HEK293 (cell line): ENCODE measurements at regions not wholly inside any gene's neighbourhood (a gene's known extent, or its start where the extent isn't known, plus 50 kb on each side); places are given as distances from the start of the nearest gene placed in this dataset.
A peak's percentile ranks its signal among the peaks of the same experiment; 100 is the strongest.

Experiments used
- CTCF ChIA-PET: fragments of 350-600 bp; formaldehyde crosslinking; extraction: SDS; loops from one replicate; lab custom pipeline; 2021; ENCODE audit warnings: antibody characterized with exemption; lab: Yijun Ruan, JAX
- POLR2A ChIA-PET: fragments of 300-600 bp; formaldehyde crosslinking; extraction: SDS; loops from one replicate; lab custom pipeline; 2020; ENCODE audit warnings: antibody characterized with exemption, inconsistent platforms; lab: Yijun Ruan, JAX
- H3K27ac ChIP-seq: fragments of 200-500 bp; sonication (Bioruptor generic); 2 replicates; pipeline ENCODE4 v1.5.1; 2014; ENCODE audit warnings: low read depth, low read length, control low read depth, inconsistent platforms; ENCODE audit errors: extremely low read depth
- H3K36me3 ChIP-seq, 2 experiments: fragments of 200-500 bp in 1 of 2; sonication (Bioruptor generic) in 1 of 2; 1 replicate in 1 of 2; 2 replicates in 1 of 2; pipeline ENCODE4 v1.5.1; 2014 to 2017; ENCODE audit warnings: inconsistent platforms in 2 of 2, low read length in 2 of 2; ENCODE audit not compliant: control insufficient read depth in 2 of 2, insufficient read depth in 1 of 2
- H3K4me1 ChIP-seq: fragments of 200-500 bp; sonication (Bioruptor generic); 2 replicates; pipeline ENCODE4 v1.5.1; 2014; ENCODE audit warnings: mild to moderate bottlenecking, low read length, inconsistent platforms; ENCODE audit not compliant: control insufficient read depth, insufficient read depth
- H3K4me3 ChIP-seq: 2 replicates; pipeline ENCODE4 v1.5.1; 2011; ENCODE audit warnings: low read depth, mild to moderate bottlenecking, control low read depth, low read length, moderate library complexity
- H3K9me3 ChIP-seq: fragments of 200-500 bp; sonication (Bioruptor generic); 2 replicates; pipeline ENCODE4 v1.5.1; 2014; ENCODE audit warnings: low read depth, low read length, inconsistent platforms; ENCODE audit not compliant: control insufficient read depth, insufficient read depth
- BCL11B ChIP-seq: fragments of 450-650 bp; formaldehyde crosslinking; IDR thresholded peaks from 2 replicates; pipeline ENCODE4 v1.5.1; 2016; ENCODE audit warnings: low read depth, missing biosample characterization, missing genetic modification characterization
- HOXC10 ChIP-seq: sonication (generic); formaldehyde crosslinking; IDR thresholded peaks from 2 replicates; pipeline ENCODE4 v1.8.1; 2023; ENCODE audit warnings: mild to moderate bottlenecking, missing genetic modification reagents
- MYNN ChIP-seq: fragments of 450-650 bp; formaldehyde crosslinking; IDR thresholded peaks from 2 replicates; pipeline ENCODE4 v1.5.1; 2016; ENCODE audit warnings: missing biosample characterization, missing genetic modification characterization, borderline replicate concordance
- SP2 ChIP-seq: fragments of 450-650 bp; formaldehyde crosslinking; IDR thresholded peaks from 2 replicates; pipeline ENCODE4 v1.5.1; 2016; ENCODE audit warnings: missing biosample characterization, missing genetic modification characterization
- YY2 ChIP-seq: fragments of 450-650 bp; formaldehyde crosslinking; IDR thresholded peaks from 2 replicates; pipeline ENCODE4 v1.5.1; 2016; ENCODE audit warnings: missing biosample characterization, missing genetic modification characterization
- ZBTB17 ChIP-seq: fragments of 450-650 bp; formaldehyde crosslinking; IDR thresholded peaks from 2 replicates; pipeline ENCODE4 v1.5.1; 2016; ENCODE audit warnings: missing biosample characterization, missing genetic modification characterization
- ZNF10 ChIP-seq: fragments of 450-650 bp; formaldehyde crosslinking; IDR thresholded peaks from 2 replicates; pipeline ENCODE4 v1.5.1; 2017; ENCODE audit warnings: missing biosample characterization, missing genetic modification characterization
- ZNF157 ChIP-seq: fragments of 450-650 bp; formaldehyde crosslinking; IDR thresholded peaks from 2 replicates; pipeline ENCODE4 v1.5.1; 2016; ENCODE audit warnings: missing biosample characterization, missing genetic modification characterization
- ZNF184 ChIP-seq: fragments of 450-650 bp; IDR thresholded peaks from 2 replicates; pipeline ENCODE4 v1.5.1; 2018; ENCODE audit warnings: missing biosample characterization, mild to moderate bottlenecking, missing genetic modification characterization
- ZNF2 ChIP-seq: fragments of 450-650 bp; formaldehyde crosslinking; IDR thresholded peaks from 2 replicates; pipeline ENCODE4 v1.5.1; 2016; ENCODE audit warnings: missing biosample characterization, missing genetic modification characterization
- ZNF335 ChIP-seq: fragments of 450-650 bp; formaldehyde crosslinking; conservative IDR thresholded peaks from 2 replicates; pipeline ENCODE4 v1.5.1; 2016; ENCODE audit warnings: missing biosample characterization, missing genetic modification characterization
- ZNF366 ChIP-seq: fragments of 450-650 bp; formaldehyde crosslinking; conservative IDR thresholded peaks from 2 replicates; pipeline ENCODE4 v1.5.1; 2016; ENCODE audit warnings: missing biosample characterization, missing genetic modification characterization
- ZNF416 ChIP-seq: fragments of 450-650 bp; formaldehyde crosslinking; IDR thresholded peaks from 2 replicates; pipeline ENCODE4 v1.5.1; 2016; ENCODE audit warnings: missing biosample characterization, missing genetic modification characterization
- ZNF501 ChIP-seq: fragments of 450-650 bp; formaldehyde crosslinking; IDR thresholded peaks from 2 replicates; pipeline ENCODE4 v1.5.1; 2016; ENCODE audit warnings: missing biosample characterization, missing genetic modification characterization
- ZNF530 ChIP-seq: fragments of 450-650 bp; formaldehyde crosslinking; IDR thresholded peaks from 2 replicates; pipeline ENCODE4 v1.5.1; 2016; ENCODE audit warnings: low read depth, missing biosample characterization, missing genetic modification characterization
- ZNF600 ChIP-seq: fragments of 450-650 bp; formaldehyde crosslinking; IDR thresholded peaks from 2 replicates; pipeline ENCODE4 v1.5.1; 2016; ENCODE audit warnings: missing biosample characterization, missing genetic modification characterization
- ZNF629 ChIP-seq: fragments of 450-650 bp; formaldehyde crosslinking; IDR thresholded peaks from 2 replicates; pipeline ENCODE4 v1.5.1; 2017; ENCODE audit warnings: missing biosample characterization, missing genetic modification characterization
- ZNF660 ChIP-seq: fragments of 450-650 bp; IDR thresholded peaks from 2 replicates; pipeline ENCODE4 v1.5.1; 2018; ENCODE audit warnings: missing biosample characterization, mild to moderate bottlenecking, missing genetic modification characterization
- ZNF747 ChIP-seq: fragments of 450-650 bp; formaldehyde crosslinking; IDR thresholded peaks from 2 replicates; pipeline ENCODE4 v1.5.1; 2016; ENCODE audit warnings: missing biosample characterization, missing genetic modification characterization
- ZNF843 ChIP-seq: fragments of 450-650 bp; formaldehyde crosslinking; IDR thresholded peaks from 2 replicates; pipeline ENCODE4 v1.5.1; 2016; ENCODE audit warnings: missing biosample characterization, missing genetic modification characterization
- TF ChIP-seq, protein P1 (sequence below): fragments of 450-650 bp; formaldehyde crosslinking; conservative IDR thresholded peaks from 2 replicates; pipeline ENCODE4 v1.5.1; 2016; ENCODE audit warnings: low read depth, missing biosample characterization, missing genetic modification characterization
- TF ChIP-seq, protein P2 (sequence below): fragments of 450-650 bp; formaldehyde crosslinking; IDR thresholded peaks from 2 replicates; pipeline ENCODE4 v1.5.1; 2016; ENCODE audit warnings: missing biosample characterization, missing genetic modification characterization
- TF ChIP-seq, protein P3 (sequence below): fragments of 450-650 bp; formaldehyde crosslinking; IDR thresholded peaks from 2 replicates; pipeline ENCODE4 v1.5.1; 2016; ENCODE audit warnings: missing biosample characterization, missing genetic modification characterization, low read depth
- TF ChIP-seq, protein P4 (sequence below): fragments of 450-650 bp; formaldehyde crosslinking; IDR thresholded peaks from 2 replicates; pipeline ENCODE4 v1.5.1; 2016; ENCODE audit warnings: missing biosample characterization, missing genetic modification characterization

DNA sequence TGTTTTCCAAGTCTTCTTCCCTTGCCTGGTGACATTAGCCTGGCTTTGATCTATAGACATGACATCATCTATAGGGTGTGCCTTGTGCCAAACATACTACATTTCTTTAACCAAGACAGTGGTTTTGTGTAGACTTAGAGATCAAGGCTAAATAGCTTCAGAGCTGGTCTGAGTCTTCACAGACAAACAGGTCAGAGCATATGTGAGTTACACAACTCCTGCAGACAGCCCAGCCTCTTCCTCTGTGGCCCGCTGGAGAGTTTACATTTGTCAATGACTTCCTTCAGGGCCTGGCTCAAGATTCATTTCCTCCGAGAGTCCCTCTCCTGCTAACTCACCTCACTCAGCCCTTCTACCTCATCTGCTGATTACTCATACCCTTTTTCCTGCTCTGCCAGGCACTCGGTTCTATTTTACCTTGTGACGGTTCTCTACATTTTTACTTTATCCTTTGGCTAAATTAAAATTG is 73.1 kb upstream of the TANC2 start:
- Histone ChIP-seq H3K4me3 (no peak overlapping the region), H3K27ac (no peak overlapping the region), H3K9me3 (no peaks in the 10 kb centered on the region), H3K36me3 (no peaks in the 10 kb centered on the region), H3K4me1 (peaks cover 13% of the 10 kb centered on the region)
- ChIA-PET POLR2A (interaction anchor here (0.5 kb wide), 1 partner anchor 183 kb away, joined by 10 read pairs; no protein-coding TSS in a partner anchor), CTCF (no interaction called here)
- TF ChIP-seq, protein P1, sequence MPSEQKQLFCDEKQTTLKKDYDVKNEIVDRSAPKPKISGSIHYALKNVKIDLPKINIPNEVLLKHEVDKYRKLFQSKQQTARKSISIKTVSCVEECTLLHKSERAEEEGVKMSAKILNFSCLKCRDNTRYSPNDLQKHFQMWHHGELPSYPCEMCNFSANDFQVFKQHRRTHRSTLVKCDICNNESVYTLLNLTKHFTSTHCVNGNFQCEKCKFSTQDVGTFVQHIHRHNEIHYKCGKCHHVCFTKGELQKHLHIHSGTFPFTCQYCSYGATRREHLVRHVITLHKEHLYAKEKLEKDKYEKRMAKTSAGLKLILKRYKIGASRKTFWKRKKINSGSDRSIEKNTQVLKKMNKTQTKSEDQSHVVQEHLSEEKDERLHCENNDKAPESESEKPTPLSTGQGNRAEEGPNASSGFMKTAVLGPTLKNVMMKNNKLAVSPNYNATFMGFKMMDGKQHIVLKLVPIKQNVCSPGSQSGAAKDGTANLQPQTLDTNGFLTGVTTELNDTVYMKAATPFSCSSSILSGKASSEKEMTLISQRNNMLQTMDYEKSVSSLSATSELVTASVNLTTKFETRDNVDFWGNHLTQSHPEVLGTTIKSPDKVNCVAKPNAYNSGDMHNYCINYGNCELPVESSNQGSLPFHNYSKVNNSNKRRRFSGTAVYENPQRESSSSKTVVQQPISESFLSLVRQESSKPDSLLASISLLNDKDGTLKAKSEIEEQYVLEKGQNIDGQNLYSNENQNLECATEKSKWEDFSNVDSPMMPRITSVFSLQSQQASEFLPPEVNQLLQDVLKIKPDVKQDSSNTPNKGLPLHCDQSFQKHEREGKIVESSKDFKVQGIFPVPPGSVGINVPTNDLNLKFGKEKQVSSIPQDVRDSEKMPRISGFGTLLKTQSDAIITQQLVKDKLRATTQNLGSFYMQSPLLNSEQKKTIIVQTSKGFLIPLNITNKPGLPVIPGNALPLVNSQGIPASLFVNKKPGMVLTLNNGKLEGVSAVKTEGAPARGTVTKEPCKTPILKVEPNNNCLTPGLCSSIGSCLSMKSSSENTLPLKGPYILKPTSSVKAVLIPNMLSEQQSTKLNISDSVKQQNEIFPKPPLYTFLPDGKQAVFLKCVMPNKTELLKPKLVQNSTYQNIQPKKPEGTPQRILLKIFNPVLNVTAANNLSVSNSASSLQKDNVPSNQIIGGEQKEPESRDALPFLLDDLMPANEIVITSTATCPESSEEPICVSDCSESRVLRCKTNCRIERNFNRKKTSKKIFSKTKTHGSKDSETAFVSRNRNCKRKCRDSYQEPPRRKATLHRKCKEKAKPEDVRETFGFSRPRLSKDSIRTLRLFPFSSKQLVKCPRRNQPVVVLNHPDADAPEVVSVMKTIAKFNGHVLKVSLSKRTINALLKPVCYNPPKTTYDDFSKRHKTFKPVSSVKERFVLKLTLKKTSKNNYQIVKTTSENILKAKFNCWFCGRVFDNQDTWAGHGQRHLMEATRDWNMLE (tag by site-specific recombination) = peak; percentile 37; the same call in 1 of the 2 replicates
- TF ChIP-seq ZNF157 (no peak), ZNF843 (no peak), ZNF660 (tag by site-specific recombination) (0 out of 2 replicates have a peak, but pooled peaks have one; percentile 62), YY2 (tag by site-specific recombination) (no peak), SP2 (tag by site-specific recombination) (no peak), ZNF2 (no peak), ZBTB17 (tag by site-specific recombination) (peak; percentile 40), MYNN (tag by site-specific recombination) (no peak), ZNF629 (tag by site-specific recombination) (peak; percentile 78), ZNF600 (tag by site-specific recombination) (peak; percentile 88), ZNF416 (no peak), HOXC10 (CRISPR knock-in tag) (no peak), ZNF747 (tag by site-specific recombination) (no peak), ZNF530 (tag by site-specific recombination) (no peak), ZNF366 (tag by site-specific recombination) (0 out of 2 replicates have a peak, but pooled peaks have one; percentile 30), ZNF335 (tag by site-specific recombination) (0 out of 2 replicates have a peak, but pooled peaks have one; percentile 12), BCL11B (no peak), ZNF10 (tag by site-specific recombination) (peak; percentile 87), ZNF184 (tag by site-specific recombination) (no peak), ZNF501 (tag by site-specific recombination) (no peak)
- TF ChIP-seq, protein P2, sequence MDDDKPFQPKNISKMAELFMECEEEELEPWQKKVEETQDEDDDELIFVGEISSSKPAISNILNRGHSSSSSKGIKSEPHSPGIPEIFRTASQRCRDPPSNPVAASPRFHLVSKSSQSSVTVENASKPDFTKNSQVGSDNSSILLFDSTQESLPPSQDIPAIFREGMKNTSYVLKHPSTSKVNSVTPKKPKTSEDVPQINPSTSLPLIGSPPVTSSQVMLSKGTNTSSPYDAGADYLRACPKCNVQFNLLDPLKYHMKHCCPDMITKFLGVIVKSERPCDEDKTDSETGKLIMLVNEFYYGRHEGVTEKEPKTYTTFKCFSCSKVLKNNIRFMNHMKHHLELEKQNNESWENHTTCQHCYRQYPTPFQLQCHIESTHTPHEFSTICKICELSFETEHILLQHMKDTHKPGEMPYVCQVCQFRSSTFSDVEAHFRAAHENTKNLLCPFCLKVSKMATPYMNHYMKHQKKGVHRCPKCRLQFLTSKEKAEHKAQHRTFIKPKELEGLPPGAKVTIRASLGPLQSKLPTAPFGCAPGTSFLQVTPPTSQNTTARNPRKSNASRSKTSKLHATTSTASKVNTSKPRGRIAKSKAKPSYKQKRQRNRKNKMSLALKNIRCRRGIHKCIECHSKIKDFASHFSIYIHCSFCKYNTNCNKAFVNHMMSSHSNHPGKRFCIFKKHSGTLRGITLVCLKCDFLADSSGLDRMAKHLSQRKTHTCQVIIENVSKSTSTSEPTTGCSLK (tag by site-specific recombination) = no peak
- TF ChIP-seq, protein P3, sequence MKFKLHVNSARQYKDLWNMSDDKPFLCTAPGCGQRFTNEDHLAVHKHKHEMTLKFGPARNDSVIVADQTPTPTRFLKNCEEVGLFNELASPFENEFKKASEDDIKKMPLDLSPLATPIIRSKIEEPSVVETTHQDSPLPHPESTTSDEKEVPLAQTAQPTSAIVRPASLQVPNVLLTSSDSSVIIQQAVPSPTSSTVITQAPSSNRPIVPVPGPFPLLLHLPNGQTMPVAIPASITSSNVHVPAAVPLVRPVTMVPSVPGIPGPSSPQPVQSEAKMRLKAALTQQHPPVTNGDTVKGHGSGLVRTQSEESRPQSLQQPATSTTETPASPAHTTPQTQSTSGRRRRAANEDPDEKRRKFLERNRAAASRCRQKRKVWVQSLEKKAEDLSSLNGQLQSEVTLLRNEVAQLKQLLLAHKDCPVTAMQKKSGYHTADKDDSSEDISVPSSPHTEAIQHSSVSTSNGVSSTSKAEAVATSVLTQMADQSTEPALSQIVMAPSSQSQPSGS (tag by site-specific recombination) = peak; percentile 91
- TF ChIP-seq, protein P4, sequence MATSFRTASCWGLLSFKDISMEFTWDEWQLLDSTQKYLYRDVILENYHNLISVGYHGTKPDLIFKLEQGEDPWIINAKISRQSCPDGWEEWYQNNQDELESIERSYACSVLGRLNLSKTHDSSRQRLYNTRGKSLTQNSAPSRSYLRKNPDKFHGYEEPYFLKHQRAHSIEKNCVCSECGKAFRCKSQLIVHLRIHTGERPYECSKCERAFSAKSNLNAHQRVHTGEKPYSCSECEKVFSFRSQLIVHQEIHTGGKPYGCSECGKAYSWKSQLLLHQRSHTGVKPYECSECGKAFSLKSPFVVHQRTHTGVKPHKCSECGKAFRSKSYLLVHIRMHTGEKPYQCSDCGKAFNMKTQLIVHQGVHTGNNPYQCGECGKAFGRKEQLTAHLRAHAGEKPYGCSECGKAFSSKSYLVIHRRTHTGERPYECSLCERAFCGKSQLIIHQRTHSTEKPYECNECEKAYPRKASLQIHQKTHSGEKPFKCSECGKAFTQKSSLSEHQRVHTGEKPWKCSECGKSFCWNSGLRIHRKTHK = no peak
